ENCODE measurements at regions not wholly inside any gene's neighbourhood (a gene's known extent, or its start where the extent isn't known, plus 50 kb on each side); places are given as distances from the start of the nearest gene placed in this dataset.
"Not testable (repeated sequence)": the region's sequence is repeated elsewhere in the genome, so short reads cannot be mapped to it uniquely, and the experiment has no call there.

- H3K36me3 ChIP-seq (ENCODE audit: control insufficient read depth in 2 of 2, extremely low read depth in 1 of 2, insufficient read depth in 1 of 2, low read length in 1 of 2); H3K4me3 Mint-ChIP-seq; H3K9me3 ChIP-seq; H3K4me1 Mint-ChIP-seq; POLR2A ChIA-PET; H3K27ac ChIP-seq (ENCODE audit: low read length); H3K4me3 ChIP-seq (ENCODE audit: control insufficient read depth in 1 of 2, extremely low read depth in 1 of 2, low read length in 1 of 2); H3K36me3 Mint-ChIP-seq; CTCF ChIA-PET; H3K27ac Mint-ChIP-seq; DNase-seq; H3K27me3 Mint-ChIP-seq; ATAC-seq (replicated peaks in 1 of 4); H3K27me3 ChIP-seq (replicated peaks in 1 of 2; ENCODE audit: control insufficient read depth in 2 of 2, extremely low read depth in 1 of 2, insufficient read depth in 2 of 2, low read length in 1 of 2); H3K4me1 ChIP-seq (ENCODE audit: control insufficient read depth in 1 of 2, extremely low read depth in 1 of 2, insufficient read depth in 2 of 2, low read length in 2 of 2): not testable (repeated sequence)
- peaks cover 0 to 17% (median 8%) of the 10 kb centered on the region in 3 donors for H3K9me3 Mint-ChIP-seq
- WGBS (ENCODE audit: insufficient coverage): 84% methylated on average over 37 of the region's 47 CpGs
These were observed 391.6 kb upstream of the CYLC2 start for GRCh38 chr9:102603198-102604195.

DNA sequence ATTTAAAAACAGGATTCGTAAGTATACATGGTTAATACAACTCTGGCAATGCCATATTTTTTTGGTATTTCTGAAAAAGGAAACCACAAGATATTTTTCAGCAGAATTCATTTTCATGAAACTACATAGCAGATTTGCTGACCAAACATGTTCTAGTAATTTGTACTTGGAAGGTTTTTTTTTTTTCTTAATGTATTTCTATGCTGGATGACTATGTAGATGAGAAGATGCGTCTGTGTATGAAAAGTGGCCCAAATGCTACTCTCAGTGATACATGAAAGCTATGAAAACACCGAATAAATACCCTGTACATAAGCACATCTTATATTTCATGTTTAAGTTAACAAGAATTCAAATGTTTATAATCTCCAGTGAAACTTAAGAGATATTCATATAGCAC, 400.9 kb upstream of the CYLC2 start:
- Histone ChIP-seq H3K4me3 (ENCODE audit: control insufficient read depth in 1 of 2, extremely low read depth in 1 of 2, low read length in 1 of 2) (no peak overlapping the region), H3K27ac (ENCODE audit: low read length) (no peak overlapping the region), H3K4me1 (ENCODE audit: control insufficient read depth in 1 of 2, extremely low read depth in 1 of 2, insufficient read depth in 2 of 2, low read length in 2 of 2) (no peaks in the 10 kb centered on the region), H3K9me3 (no peaks in the 10 kb centered on the region), H3K27me3 (replicated peaks in 1 of 2; ENCODE audit: control insufficient read depth in 2 of 2, extremely low read depth in 1 of 2, insufficient read depth in 2 of 2, low read length in 1 of 2) (no peaks in the 10 kb centered on the region), H3K36me3 (ENCODE audit: control insufficient read depth in 2 of 2, extremely low read depth in 1 of 2, insufficient read depth in 1 of 2, low read length in 1 of 2) (no peaks in the 10 kb centered on the region)
- no CpG with 5 or more reads among the region's 3 CpGs for WGBS (ENCODE audit: insufficient coverage)
- Mint-ChIP-seq H3K4me1 (no peaks in the 10 kb centered on the region), H3K27ac (no peak overlapping the region), H3K27me3 (no peaks in the 10 kb centered on the region), H3K36me3 (no peaks in the 10 kb centered on the region), H3K9me3 (peaks cover 13 to 16% (median 14%) of the 10 kb centered on the region in 3 donors), H3K4me3 (no peak overlapping the region)
- no peak for DNase-seq
- no peak for ATAC-seq (replicated peaks in 1 of 4)
- ChIA-PET POLR2A (no interaction called here), CTCF (no interaction called here)

GRCh38 chr9:102587281-102587680, 407.9 kb upstream of the CYLC2 start:
- Histone ChIP-seq H3K27me3 (replicated peaks in 1 of 2; ENCODE audit: control insufficient read depth in 2 of 2, extremely low read depth in 1 of 2, insufficient read depth in 2 of 2, low read length in 1 of 2) (no peaks in the 10 kb centered on the region), H3K4me3 (ENCODE audit: control insufficient read depth in 1 of 2, extremely low read depth in 1 of 2, low read length in 1 of 2) (no peak overlapping the region), H3K27ac (ENCODE audit: low read length) (no peak overlapping the region), H3K4me1 (ENCODE audit: control insufficient read depth in 1 of 2, extremely low read depth in 1 of 2, insufficient read depth in 2 of 2, low read length in 2 of 2) (no peaks in the 10 kb centered on the region), H3K9me3 (no peaks in the 10 kb centered on the region), H3K36me3 (ENCODE audit: control insufficient read depth in 2 of 2, extremely low read depth in 1 of 2, insufficient read depth in 1 of 2, low read length in 1 of 2) (no peaks in the 10 kb centered on the region)
- no peak overlapping the region for H3K27ac Mint-ChIP-seq
- WGBS (ENCODE audit: insufficient coverage): 60% methylated on average over 2 of the region's 2 CpGs
- H3K4me3 Mint-ChIP-seq: no peak overlapping the region
- no peak for DNase-seq
- H3K9me3 Mint-ChIP-seq: peaks cover 0 to 3% (median 3%) of the 10 kb centered on the region in 3 donors
- POLR2A ChIA-PET: no interaction called here
- no peaks in the 10 kb centered on the region for H3K4me1 Mint-ChIP-seq
- ATAC-seq (replicated peaks in 1 of 4): no peak
- no peaks in the 10 kb centered on the region for H3K36me3 Mint-ChIP-seq
- CTCF ChIA-PET: interaction anchor here in 1 of 2 donors (0.9 kb wide), 1 partner anchor 14 kb away, joined by 5 read pairs; no protein-coding TSS in a partner anchor
- H3K27me3 Mint-ChIP-seq: no peaks in the 10 kb centered on the region

DNA sequence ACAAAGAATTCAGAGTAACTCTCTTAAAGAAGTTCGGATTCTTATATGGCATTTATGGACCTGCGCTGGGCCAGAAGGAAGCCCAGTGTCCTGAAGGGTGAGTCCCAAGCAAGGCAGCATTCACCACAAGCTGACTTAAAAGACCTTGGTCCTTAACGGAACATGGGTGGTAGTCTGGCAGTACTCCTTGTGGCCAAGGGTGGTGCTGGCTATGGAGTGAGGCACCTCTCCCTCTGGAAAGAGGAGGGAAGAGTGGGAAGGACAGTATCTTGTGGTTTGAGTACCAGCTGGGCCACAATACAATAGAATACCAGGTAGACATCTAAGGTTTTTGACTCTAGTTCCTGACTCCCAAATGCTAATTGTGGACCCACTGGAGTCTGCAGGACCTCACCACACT, 425.7 kb upstream of the CYLC2 start:
- H3K27me3 Mint-ChIP-seq: no peaks in the 10 kb centered on the region
- no peak overlapping the region for H3K27ac Mint-ChIP-seq
- CTCF ChIA-PET: no interaction called here
- Histone ChIP-seq H3K4me3 (ENCODE audit: control insufficient read depth in 1 of 2, extremely low read depth in 1 of 2, low read length in 1 of 2) (no peak overlapping the region), H3K4me1 (ENCODE audit: control insufficient read depth in 1 of 2, extremely low read depth in 1 of 2, insufficient read depth in 2 of 2, low read length in 2 of 2) (no peaks in the 10 kb centered on the region), H3K9me3 (no peaks in the 10 kb centered on the region), H3K36me3 (ENCODE audit: control insufficient read depth in 2 of 2, extremely low read depth in 1 of 2, insufficient read depth in 1 of 2, low read length in 1 of 2) (no peaks in the 10 kb centered on the region), H3K27me3 (replicated peaks in 1 of 2; ENCODE audit: control insufficient read depth in 2 of 2, extremely low read depth in 1 of 2, insufficient read depth in 2 of 2, low read length in 1 of 2) (no peaks in the 10 kb centered on the region), H3K27ac (ENCODE audit: low read length) (no peak overlapping the region)
- DNase-seq (no peak), ATAC-seq (replicated peaks in 1 of 4) (no peak)
- 90% methylated on average over 3 of the region's 3 CpGs for WGBS (ENCODE audit: insufficient coverage)
- H3K9me3 Mint-ChIP-seq: peaks cover 6 to 12% (median 8%) of the 10 kb centered on the region in 3 donors
- H3K36me3 Mint-ChIP-seq: no peaks in the 10 kb centered on the region
- no peaks in the 10 kb centered on the region for H3K4me1 Mint-ChIP-seq
- H3K4me3 Mint-ChIP-seq: no peak overlapping the region
- POLR2A ChIA-PET: no interaction called here

DNA sequence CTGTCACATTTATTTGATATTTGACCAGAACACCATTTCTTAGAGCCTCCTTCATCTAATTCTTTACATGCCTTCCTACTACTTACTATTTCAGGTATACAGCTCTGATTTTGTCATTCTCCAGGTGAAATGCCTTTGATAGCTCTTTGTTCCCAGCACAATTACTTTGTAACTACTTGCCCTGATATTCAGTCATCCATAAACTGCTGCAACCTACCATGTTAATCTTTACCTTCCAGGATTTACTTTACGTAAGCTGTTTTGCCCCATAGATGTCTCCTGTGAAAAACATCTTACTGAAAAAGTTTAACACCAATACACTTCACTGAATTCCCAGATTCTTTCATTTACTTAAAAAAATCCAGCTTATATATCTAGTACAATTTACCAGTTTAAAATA, 443.8 kb upstream of the CYLC2 start:
- H3K9me3 ChIP-seq: no peaks in the 10 kb centered on the region
- no peaks in the 10 kb centered on the region for H3K4me1 ChIP-seq (ENCODE audit: control insufficient read depth in 1 of 2, extremely low read depth in 1 of 2, insufficient read depth in 2 of 2, low read length in 2 of 2)
- no peak overlapping the region for H3K27ac ChIP-seq (ENCODE audit: low read length)
- no peaks in the 10 kb centered on the region for H3K36me3 ChIP-seq (ENCODE audit: control insufficient read depth in 2 of 2, extremely low read depth in 1 of 2, insufficient read depth in 1 of 2, low read length in 1 of 2)
- 100% methylated on average over 1 of the region's 1 CpG for WGBS (ENCODE audit: insufficient coverage)
- no peaks in the 10 kb centered on the region for H3K27me3 ChIP-seq (replicated peaks in 1 of 2; ENCODE audit: control insufficient read depth in 2 of 2, extremely low read depth in 1 of 2, insufficient read depth in 2 of 2, low read length in 1 of 2)
- DNase-seq (no peak), ATAC-seq (replicated peaks in 1 of 4) (no peak)
- POLR2A ChIA-PET: no interaction called here
- Mint-ChIP-seq H3K27me3 (no peaks in the 10 kb centered on the region), H3K27ac (no peak overlapping the region), H3K36me3 (no peaks in the 10 kb centered on the region), H3K4me1 (no peaks in the 10 kb centered on the region), H3K4me3 (no peak overlapping the region), H3K9me3 (peaks cover 13 to 25% (median 22%) of the 10 kb centered on the region in 3 donors)
- no peak overlapping the region for H3K4me3 ChIP-seq (ENCODE audit: control insufficient read depth in 1 of 2, extremely low read depth in 1 of 2, low read length in 1 of 2)
- CTCF ChIA-PET: no interaction called here

DNA sequence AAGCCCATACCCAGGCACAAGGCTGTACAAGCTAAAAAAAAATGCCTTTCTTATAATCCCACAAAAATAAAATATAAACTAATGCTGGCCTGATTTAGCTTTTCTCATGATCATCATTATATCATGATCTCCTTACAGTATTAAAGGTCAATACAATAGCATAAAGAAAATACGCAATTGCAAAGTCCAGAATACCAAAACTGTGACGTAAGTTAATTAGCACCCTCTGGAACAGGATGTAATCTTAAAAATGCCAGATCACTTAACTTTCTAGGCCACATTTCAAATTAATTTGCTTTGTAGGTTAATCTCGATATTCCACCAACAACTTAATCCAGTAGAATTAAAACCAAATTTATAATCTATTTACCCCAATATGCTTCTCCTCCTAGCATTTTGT, 444.2 kb upstream of the CYLC2 start:
- H3K4me3 Mint-ChIP-seq: no peak overlapping the region
- no peak overlapping the region for H3K4me3 ChIP-seq (ENCODE audit: control insufficient read depth in 1 of 2, extremely low read depth in 1 of 2, low read length in 1 of 2)
- WGBS (ENCODE audit: insufficient coverage): 88% methylated on average over 1 of the region's 3 CpGs
- ChIA-PET CTCF (no interaction called here), POLR2A (no interaction called here)
- H3K4me1 Mint-ChIP-seq: no peaks in the 10 kb centered on the region
- no peak for DNase-seq
- H3K4me1 ChIP-seq (ENCODE audit: control insufficient read depth in 1 of 2, extremely low read depth in 1 of 2, insufficient read depth in 2 of 2, low read length in 2 of 2): no peaks in the 10 kb centered on the region
- H3K9me3 ChIP-seq: no peaks in the 10 kb centered on the region
- no peak overlapping the region for H3K27ac ChIP-seq (ENCODE audit: low read length)
- ATAC-seq (replicated peaks in 1 of 4): no peak
- peaks cover 13 to 25% (median 22%) of the 10 kb centered on the region in 3 donors for H3K9me3 Mint-ChIP-seq
- H3K36me3 Mint-ChIP-seq: no peaks in the 10 kb centered on the region
- H3K27me3 Mint-ChIP-seq: no peaks in the 10 kb centered on the region
- no peak overlapping the region for H3K27ac Mint-ChIP-seq
- no peaks in the 10 kb centered on the region for H3K27me3 ChIP-seq (replicated peaks in 1 of 2; ENCODE audit: control insufficient read depth in 2 of 2, extremely low read depth in 1 of 2, insufficient read depth in 2 of 2, low read length in 1 of 2)
- H3K36me3 ChIP-seq (ENCODE audit: control insufficient read depth in 2 of 2, extremely low read depth in 1 of 2, insufficient read depth in 1 of 2, low read length in 1 of 2): no peaks in the 10 kb centered on the region
